HG02852 (cell line): ENCODE measurements at regions not wholly inside any gene's neighbourhood (a gene's known extent, or its start where the extent isn't known, plus 50 kb on each side); places are given as distances from the start of the nearest gene placed in this dataset.
"Not testable (repeated sequence)": the region's sequence is repeated elsewhere in the genome, so short reads cannot be mapped to it uniquely, and the experiment has no call there.

ENCODE experiments used
- ATAC-seq: cut with Tn5 transposase; IDR thresholded peaks from one replicate; pipeline ENCODE4 v1.9.1; 2021; ENCODE audit warnings: mild to moderate bottlenecking, moderate library complexity; ENCODE audit not compliant: unreplicated experiment

- no peak for ATAC-seq
Observed at GRCh38 chr16:10232757-10233156, 50.5 kb upstream of the GRIN2A start.

GRCh38 chr16:10239640-10240039 is 57.4 kb upstream of the GRIN2A start:
- no peak for ATAC-seq

GRCh38 chr16:10240854-10241613 is 58.8 kb upstream of the GRIN2A start:
- no peak for ATAC-seq

GRCh38 chr16:10242097-10242496 is 59.9 kb upstream of the GRIN2A start:
- no peak for ATAC-seq

DNA sequence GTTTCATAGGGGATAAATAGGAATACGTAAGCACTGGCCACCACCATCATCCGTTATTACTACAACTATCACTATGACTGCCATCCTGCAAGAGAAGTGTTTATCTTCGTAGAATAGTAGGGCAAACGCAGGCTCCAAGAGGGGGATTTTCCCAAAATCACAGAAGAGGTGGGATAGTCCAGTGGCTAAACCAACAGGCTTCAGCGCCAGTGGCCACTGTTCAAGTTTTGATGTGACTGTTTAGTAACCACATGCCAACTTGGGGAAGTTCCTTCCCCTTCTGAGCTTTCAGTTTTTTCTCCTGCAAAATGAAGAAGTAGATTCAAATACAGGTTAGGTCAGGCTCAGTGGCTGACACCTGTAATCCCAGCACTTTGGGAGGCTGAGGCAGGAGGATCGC is 60.7 kb upstream of the GRIN2A start:
- ATAC-seq, result no peak

- ATAC-seq, result no peak
Observed at GRCh38 chr16:10245002-10245401, 62.8 kb upstream of the GRIN2A start.

DNA sequence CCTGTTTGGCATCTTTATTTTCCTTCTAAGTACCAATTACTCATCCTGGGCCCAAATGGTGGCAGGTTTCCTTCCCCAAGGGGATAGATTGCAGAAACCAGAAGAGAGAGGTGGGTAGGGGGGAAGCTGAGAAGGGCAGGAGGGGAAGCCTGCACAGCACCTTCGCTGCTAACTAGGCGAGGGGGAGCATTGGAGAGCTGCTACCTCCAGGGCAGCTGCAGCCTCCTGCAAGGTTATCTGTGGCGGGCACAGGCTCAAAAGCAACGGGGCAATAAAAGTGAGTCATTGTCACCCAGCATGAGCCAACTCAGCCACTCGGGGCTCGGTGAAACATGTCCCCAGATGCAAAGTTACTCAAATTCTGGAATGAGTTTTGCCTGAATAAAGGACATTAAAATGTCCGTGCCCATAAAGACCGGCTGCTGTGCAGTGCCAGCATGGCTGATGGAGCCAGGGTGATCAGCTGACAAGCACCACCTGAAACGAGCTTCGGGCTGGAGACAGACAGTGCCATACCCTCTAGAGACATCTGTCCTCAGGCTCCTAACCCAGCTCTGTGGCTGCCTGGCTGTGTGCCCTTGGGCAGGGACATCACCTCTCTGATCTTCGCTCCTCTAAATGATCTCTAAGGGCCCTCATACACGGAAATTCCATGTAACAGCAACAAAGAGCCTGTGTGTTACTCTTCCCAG is 68.1 kb upstream of the GRIN2A start:
- no peak for ATAC-seq

GRCh38 chr16:10252155-10252554 is 69.9 kb upstream of the GRIN2A start:
- no peak for ATAC-seq

DNA sequence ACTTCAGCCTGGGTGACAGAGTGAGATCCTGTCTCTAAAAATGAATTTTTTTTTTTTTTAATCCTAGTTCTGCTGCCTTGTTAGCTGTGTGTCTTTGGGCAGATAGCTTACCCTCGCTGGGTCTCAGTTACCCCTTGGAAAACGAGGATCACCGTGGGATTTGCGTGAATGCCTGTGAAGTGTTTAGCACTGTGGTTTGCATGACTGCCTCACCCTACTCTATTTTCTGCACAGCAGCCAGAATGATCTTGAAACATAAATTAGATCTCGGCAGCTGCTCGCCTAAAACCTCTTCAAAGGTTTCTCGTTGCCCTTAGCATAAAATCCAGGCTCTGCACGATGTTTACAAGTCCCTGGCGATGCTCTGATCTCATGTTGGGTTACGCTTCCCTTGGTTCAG is 71.2 kb upstream of the GRIN2A start:
- ATAC-seq, result no peak

GRCh38 chr16:10255728-10256127 is 73.5 kb upstream of the GRIN2A start:
- ATAC-seq, result no peak

- ATAC-seq, result no peak
Observed at GRCh38 chr16:10256784-10257641, 74.8 kb upstream of the GRIN2A start.

DNA sequence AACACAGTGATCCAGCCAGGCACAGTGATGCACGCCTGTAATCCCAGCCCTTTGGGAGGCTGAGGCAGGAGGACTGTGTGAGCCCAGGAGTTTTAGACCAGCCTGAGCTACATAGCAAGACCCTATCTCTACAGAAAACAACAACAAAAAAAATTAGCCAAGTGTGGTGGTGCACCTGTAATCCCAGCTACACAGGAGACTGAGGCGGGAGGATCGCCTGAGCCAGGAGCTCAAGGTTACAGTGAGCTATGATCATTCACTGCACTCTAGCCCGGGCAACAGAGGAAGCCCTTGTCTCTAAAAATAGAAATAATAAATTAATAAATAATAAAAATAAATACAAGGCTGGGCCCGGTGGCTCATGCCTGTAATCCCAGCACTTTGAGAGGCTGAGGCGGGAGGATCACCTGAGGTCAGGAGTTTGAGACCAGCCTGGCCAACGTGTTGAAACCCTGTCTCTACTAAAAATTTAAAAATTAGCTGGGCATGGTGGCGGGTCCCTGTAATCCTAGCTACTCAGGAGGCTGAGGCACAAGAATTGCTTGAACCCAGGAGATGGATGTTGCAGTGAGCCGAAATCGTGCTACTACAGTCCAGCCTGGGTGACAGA is 75.5 kb upstream of the GRIN2A start:
- ATAC-seq, result not testable (repeated sequence)

GRCh38 chr16:10258930-10259603 is 76.8 kb upstream of the GRIN2A start:
- not testable (repeated sequence) for ATAC-seq

GRCh38 chr16:10261077-10261476 is 78.8 kb upstream of the GRIN2A start:
- no peak for ATAC-seq

DNA sequence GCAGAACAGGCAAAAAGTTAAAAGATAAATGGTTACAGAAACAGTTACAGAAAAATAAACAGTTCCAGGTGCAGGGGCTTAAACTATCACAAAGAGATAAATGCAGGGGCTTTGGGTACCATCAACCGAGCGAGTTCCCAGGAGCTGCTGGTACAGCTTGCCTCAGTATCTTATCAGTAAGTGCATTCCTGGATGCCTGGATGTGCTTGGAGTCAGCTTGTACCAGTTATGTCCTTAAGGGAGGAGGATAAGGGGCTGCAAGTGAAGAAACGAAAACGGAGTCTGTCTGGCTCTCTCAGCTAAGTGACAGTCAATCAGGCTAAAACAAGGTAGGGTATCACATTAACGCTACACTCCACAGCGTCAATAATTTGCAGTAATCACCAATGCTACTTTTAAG is 79.3 kb upstream of the GRIN2A start:
- not testable (repeated sequence) for ATAC-seq

DNA sequence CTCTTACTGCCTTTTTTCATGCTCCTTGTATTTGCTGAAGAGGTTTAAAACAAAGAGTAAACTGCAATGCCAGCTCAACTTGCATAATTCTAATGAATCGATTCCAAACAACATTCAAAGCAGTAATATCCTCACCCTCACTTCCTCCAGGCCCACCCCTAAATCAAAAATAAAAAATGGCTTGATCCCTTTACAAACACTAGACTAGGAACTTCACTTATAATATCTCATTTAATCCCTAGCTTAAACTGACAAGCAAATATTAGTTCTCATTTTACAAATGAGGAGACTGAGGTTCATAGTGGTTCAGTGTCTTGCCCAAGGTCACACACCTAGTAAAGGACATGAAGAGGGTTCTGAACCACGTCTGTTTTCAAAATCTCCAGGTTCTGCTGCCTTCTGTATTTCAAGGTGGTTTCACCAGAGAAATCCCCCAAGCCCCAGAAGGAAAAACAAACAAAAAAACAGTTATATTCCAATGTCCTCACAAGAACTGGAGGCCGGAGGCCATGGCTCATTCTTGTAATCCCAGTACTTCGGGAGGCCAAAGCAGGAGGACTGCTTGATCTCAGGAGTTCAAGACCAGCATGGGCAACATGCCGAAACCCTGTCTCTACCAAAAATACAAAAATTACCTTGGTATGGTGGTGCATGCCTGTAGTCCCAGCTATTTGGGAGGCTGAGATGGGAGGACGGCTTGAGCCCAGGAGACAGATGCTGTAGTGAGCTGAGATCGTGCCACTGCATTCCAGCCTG is 80.3 kb upstream of the GRIN2A start:
- ATAC-seq, result no peak

DNA sequence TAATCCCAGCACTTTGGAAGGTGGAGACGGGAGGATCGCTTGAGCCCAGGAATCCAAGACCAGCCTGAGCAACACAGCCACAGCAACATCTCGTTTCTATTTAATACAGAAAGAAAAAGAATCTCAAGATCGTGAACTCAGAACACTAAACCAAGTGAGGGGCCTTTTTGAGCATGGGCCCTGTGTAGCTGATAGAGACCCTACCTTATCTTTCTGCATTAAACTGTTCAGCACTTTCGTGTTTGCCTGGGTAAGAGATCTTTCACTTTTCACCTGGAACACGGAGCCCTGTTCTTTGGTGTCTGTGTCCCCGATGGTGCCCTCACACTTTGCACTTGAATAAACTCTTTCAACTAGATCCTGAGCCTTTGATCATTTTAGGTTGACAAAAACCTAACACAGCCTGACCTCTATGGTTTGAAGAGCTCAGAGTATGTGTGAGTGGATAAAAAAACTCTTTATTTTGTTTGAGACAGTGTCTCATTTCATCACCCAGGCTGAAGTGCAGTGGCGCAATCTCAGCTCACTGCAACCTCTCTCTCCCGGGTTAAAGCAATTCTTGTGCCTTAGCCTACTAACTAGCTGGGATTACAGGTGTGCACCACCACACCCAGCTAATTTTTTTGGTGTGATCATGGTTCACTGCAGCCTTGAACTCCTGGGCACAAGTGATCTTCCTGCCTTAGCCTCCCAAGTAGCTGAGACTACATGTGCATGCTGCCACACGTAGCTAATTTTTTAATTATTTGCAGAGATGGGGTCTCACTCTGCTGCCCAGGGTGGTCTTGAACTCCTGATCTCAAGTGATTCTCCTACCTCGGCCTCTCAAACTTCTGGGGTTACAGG is 83.8 kb upstream of the GRIN2A start:
- ATAC-seq, result no peak

- ATAC-seq, result peak; percentile 54
Observed at GRCh38 chr16:10266809-10267208, 84.6 kb upstream of the GRIN2A start.

- no peak for ATAC-seq
Observed at GRCh38 chr16:10269632-10270031, 87.4 kb upstream of the GRIN2A start.
